SK-N-SH (cell line): ENCODE measurements at regions not wholly inside any gene's neighbourhood (a gene's known extent, or its start where the extent isn't known, plus 50 kb on each side); places are given as distances from the start of the nearest gene placed in this dataset.

ENCODE experiments used
- CTCF ChIA-PET: fragments of 300-600, 350-600 bp; formaldehyde crosslinking; extraction: SDS; loops from one replicate; lab custom pipeline; 2021; lab: Yijun Ruan, JAX
- POLR2A ChIA-PET: fragments of 350-600 bp; sonication (Branson Sonifier 250); formaldehyde crosslinking; extraction: SDS; loops from one replicate; lab custom pipeline; 2020; ENCODE audit warnings: antibody characterized with exemption, inconsistent platforms; lab: Yijun Ruan, JAX
- DNase-seq: peaks from one replicate; pipeline ENCODE4 v3.0.0; 2012
- H2AFZ ChIP-seq: fragments of 200-600 bp; sonication (generic); 2 replicates; pipeline ENCODE4 v1.8.1; 2016; ENCODE audit warnings: antibody characterized with exemption, mild to moderate bottlenecking, low read depth
- H3F3A ChIP-seq: fragments of 200-600 bp; sonication (generic); replicated peaks from 2 replicates; pipeline ENCODE3; 2016; ENCODE audit warnings: antibody characterized with exemption, mild to moderate bottlenecking; ENCODE audit not compliant: insufficient read depth
- H3K27ac ChIP-seq, 2 experiments: fragments of 200-500 bp in 1 of 2; fragments of 200-600 bp in 1 of 2; sonication (Bioruptor generic) in 1 of 2; sonication (generic), shearing (Covaris generic) in 1 of 2; 2 replicates each; pipeline versions ENCODE4 v1.5.1 to v1.6.1; 2014 to 2016; ENCODE audit warnings: low read depth in 2 of 2, inconsistent platforms in 1 of 2, low read length in 1 of 2, mild to moderate bottlenecking in 1 of 2, mixed read lengths in 1 of 2
- H3K27me3 ChIP-seq: fragments of 200-600 bp; sonication (generic), shearing (Covaris generic); 2 replicates; pipeline ENCODE4 v1.6.1; 2016; ENCODE audit warnings: mixed run types; ENCODE audit not compliant: insufficient read depth
- H3K36me3 ChIP-seq, 2 experiments: fragments of 200-500 bp in 1 of 2; fragments of 200-600 bp in 1 of 2; sonication (Bioruptor generic) in 1 of 2; sonication (generic) in 1 of 2; replicated peaks in 1 of 2; 2 replicates each; pipeline versions ENCODE3 to v1.5.1; 2014 to 2016; ENCODE audit warnings: low read length in 1 of 2, mild to moderate bottlenecking in 1 of 2; ENCODE audit not compliant: insufficient read depth in 2 of 2, control insufficient read depth in 1 of 2
- H3K4me1 ChIP-seq, 2 experiments: fragments of 200-500 bp in 1 of 2; fragments of 200-600 bp in 1 of 2; sonication (Bioruptor generic) in 1 of 2; sonication (generic), shearing (Covaris generic) in 1 of 2; 2 replicates each; pipeline versions ENCODE4 v1.5.1 to v1.6.1; 2014 to 2016; ENCODE audit warnings: low read depth in 1 of 2, low read length in 1 of 2, mixed run types in 1 of 2; ENCODE audit not compliant: insufficient read depth in 2 of 2, control insufficient read depth in 1 of 2
- H3K4me2 ChIP-seq: fragments of 200-600 bp; sonication (generic), shearing (Covaris generic); 2 replicates; pipeline ENCODE4 v1.6.1; 2017; ENCODE audit warnings: mixed run types
- H3K4me3 ChIP-seq, 2 experiments: fragments of 200-500 bp in 1 of 2; fragments of 200-600 bp in 1 of 2; sonication (Bioruptor generic) in 1 of 2; sonication (generic), shearing (Covaris generic) in 1 of 2; 2 replicates each; pipeline versions ENCODE4 v1.5.1 to v1.8.1; 2014 to 2016; ENCODE audit warnings: low read depth in 2 of 2, inconsistent platforms in 1 of 2, low read length in 1 of 2, mild to moderate bottlenecking in 1 of 2, mixed read lengths in 1 of 2, moderate library complexity in 1 of 2
- H3K79me2 ChIP-seq: fragments of 200-600 bp; sonication (generic); 2 replicates; pipeline ENCODE4 v1.8.1; 2017; ENCODE audit warnings: mild to moderate bottlenecking; ENCODE audit not compliant: insufficient read depth
- H3K9ac ChIP-seq: fragments of 200-600 bp; sonication (generic); 2 replicates; pipeline ENCODE4 v1.6.1; 2017; ENCODE audit warnings: mixed run types
- H3K9me2 ChIP-seq: fragments of 200-600 bp; sonication (generic); 2 replicates; pipeline ENCODE4 v1.6.1; 2017; ENCODE audit warnings: mixed run types
- H3K9me3 ChIP-seq: fragments of 200-600 bp; sonication (generic); 2 replicates; pipeline ENCODE4 v1.6.1; 2017; ENCODE audit warnings: mixed run types, mild to moderate bottlenecking, moderate library complexity
- H4K20me1 ChIP-seq: fragments of 200-600 bp; sonication (generic); 2 replicates; pipeline ENCODE4 v1.6.1; 2017; ENCODE audit warnings: mild to moderate bottlenecking, mixed run types; ENCODE audit not compliant: insufficient read depth
- EZH2phosphoT487 ChIP-seq: fragments of 200-600 bp; sonication (generic); IDR thresholded peaks from 2 replicates; pipeline ENCODE4 v1.6.1; 2017; ENCODE audit warnings: low read depth, mixed run types, mild to moderate bottlenecking, antibody characterized with exemption, moderate library complexity, borderline replicate concordance
- FOSL2 ChIP-seq: IDR thresholded peaks from 2 replicates; pipeline ENCODE4 v1.4.0; 2012; ENCODE audit warnings: low read depth, mild to moderate bottlenecking, moderate library complexity, borderline replicate concordance
- GABPA ChIP-seq: IDR thresholded peaks from 2 replicates; pipeline ENCODE4 v1.4.0; 2012; ENCODE audit warnings: low read depth, mild to moderate bottlenecking
- JUND ChIP-seq: IDR thresholded peaks from 2 replicates; pipeline ENCODE4 v1.4.0; 2012
- MXI1 ChIP-seq: IDR thresholded peaks from 2 replicates; pipeline ENCODE4 v1.6.1; 2012; ENCODE audit warnings: mild to moderate bottlenecking, low read depth, low read length, improper control_type of control experiment
- NFIC ChIP-seq: IDR thresholded peaks from 2 replicates; pipeline ENCODE4 v1.4.0; 2012; ENCODE audit warnings: borderline replicate concordance
- NRF1 ChIP-seq: IDR thresholded peaks from 2 replicates; pipeline ENCODE4 v1.6.1; 2012; ENCODE audit warnings: low read depth, mild to moderate bottlenecking, low read length
- POLR2AphosphoS5 ChIP-seq: IDR thresholded peaks from 2 replicates; pipeline ENCODE4 v1.6.1; 2012; ENCODE audit warnings: low read depth, low read length
- RAD21 ChIP-seq: IDR thresholded peaks from 2 replicates; pipeline ENCODE4 v1.6.1; 2012; ENCODE audit warnings: mild to moderate bottlenecking, low read length
- RFX5 ChIP-seq: IDR thresholded peaks from 2 replicates; pipeline ENCODE4 v1.6.1; 2012; ENCODE audit warnings: mild to moderate bottlenecking, improper control_type of control experiment, low read length
- SIN3A ChIP-seq: IDR thresholded peaks from 2 replicates; pipeline ENCODE4 v1.6.1; 2012; ENCODE audit warnings: low read depth, mild to moderate bottlenecking, low read length, moderate library complexity, borderline replicate concordance
- SMC3 ChIP-seq: IDR thresholded peaks from 2 replicates; pipeline ENCODE4 v1.6.1; 2012; ENCODE audit warnings: low read depth, low read length, improper control_type of control experiment
- TAF1 ChIP-seq: IDR thresholded peaks from 2 replicates; pipeline ENCODE4 v1.6.1; 2012; ENCODE audit warnings: low read depth, mild to moderate bottlenecking, low read length, moderate library complexity, borderline replicate concordance
- TEAD4 ChIP-seq: IDR thresholded peaks from 2 replicates; pipeline ENCODE4 v1.4.0; 2012; ENCODE audit warnings: mild to moderate bottlenecking, borderline replicate concordance; ENCODE audit not compliant: insufficient read depth
- YY1 ChIP-seq: IDR thresholded peaks from 2 replicates; pipeline ENCODE4 v1.4.0; 2012; ENCODE audit warnings: low read depth, mild to moderate bottlenecking
- WGBS: methylation state at CpG from one replicate; pipeline ENCODE4 v1.1.6; 2017; ENCODE audit warnings: low lambda C conversion rate; 5-methylcytosine and 5-hydroxymethylcytosine counted together
- TF ChIP-seq, protein P1 (sequence below): IDR thresholded peaks from 2 replicates; pipeline ENCODE4 v1.4.0; 2012; ENCODE audit warnings: low read depth
- TF ChIP-seq, protein P2 (sequence below): IDR thresholded peaks from 2 replicates; pipeline ENCODE4 v1.4.0; 2012; ENCODE audit warnings: low read depth, borderline replicate concordance
- TF ChIP-seq, protein P3 (sequence below): fragments of 150-350 bp; IDR thresholded peaks from 2 replicates; pipeline ENCODE4 v1.6.1; 2016; ENCODE audit warnings: mild to moderate bottlenecking, low read depth, low read length
- TF ChIP-seq, protein P4 (sequence below): IDR thresholded peaks from 2 replicates; pipeline ENCODE4; 2012
- TF ChIP-seq, protein P5 (sequence below): IDR thresholded peaks from 2 replicates; pipeline ENCODE4 v1.4.0; 2012; ENCODE audit warnings: low read depth, borderline replicate concordance

DNA sequence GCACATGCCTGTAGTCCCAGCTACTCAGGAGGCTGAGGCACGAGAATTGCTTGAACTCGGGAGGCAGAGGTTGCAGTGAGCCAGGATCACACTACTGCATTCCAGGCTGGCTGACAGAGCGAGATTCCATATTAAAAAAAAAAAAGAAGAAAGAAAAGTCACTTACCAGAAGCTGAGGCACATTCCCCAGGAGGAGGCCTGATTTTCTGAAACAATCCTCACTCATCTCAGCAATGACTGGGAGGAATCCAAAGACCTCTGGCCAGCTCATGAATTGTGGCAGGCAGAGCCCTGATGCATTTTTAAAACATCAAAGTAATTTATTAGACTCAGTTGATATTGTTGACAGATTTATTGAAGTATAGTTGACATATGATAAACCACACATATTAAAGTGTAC is 206.3 kb downstream of the FOXO1 start:
- Histone ChIP-seq H3K4me2 (no peak overlapping the region), H3K9me3 (no peaks in the 10 kb centered on the region), H3K79me2 (no peaks in the 10 kb centered on the region), H4K20me1 (no peaks in the 10 kb centered on the region), H2AFZ (no peak overlapping the region), H3K4me1 (no peaks in the 10 kb centered on the region), H3K9ac (no peak overlapping the region), H3K4me3 (no peak overlapping the region), H3K27me3 (no peaks in the 10 kb centered on the region), H3K27ac (no peak overlapping the region), H3F3A (no peaks in the 10 kb centered on the region), H3K36me3 (no peaks in the 10 kb centered on the region), H3K9me2 (no peaks in the 10 kb centered on the region)
- POLR2A ChIA-PET = no interaction called here
- WGBS = 64% methylated on average over 3 of the region's 3 CpGs
- CTCF ChIA-PET = interaction anchor here (1.4 kb wide), 1 partner anchor 11 kb away, joined by 3 read pairs; no protein-coding TSS in a partner anchor
- TF ChIP-seq, protein P1, sequence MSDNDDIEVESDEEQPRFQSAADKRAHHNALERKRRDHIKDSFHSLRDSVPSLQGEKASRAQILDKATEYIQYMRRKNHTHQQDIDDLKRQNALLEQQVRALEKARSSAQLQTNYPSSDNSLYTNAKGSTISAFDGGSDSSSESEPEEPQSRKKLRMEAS = no peak
- TF ChIP-seq POLR2AphosphoS5 (no peak), RAD21 (no peak), SMC3 (no peak), TAF1 (no peak), EZH2phosphoT487 (no peak), SIN3A (no peak), JUND (no peak), GABPA (no peak), NRF1 (no peak), NFIC (no peak), MXI1 (no peak), YY1 (no peak), FOSL2 (no peak), TEAD4 (no peak), RFX5 (no peak)
- TF ChIP-seq, protein P2, sequence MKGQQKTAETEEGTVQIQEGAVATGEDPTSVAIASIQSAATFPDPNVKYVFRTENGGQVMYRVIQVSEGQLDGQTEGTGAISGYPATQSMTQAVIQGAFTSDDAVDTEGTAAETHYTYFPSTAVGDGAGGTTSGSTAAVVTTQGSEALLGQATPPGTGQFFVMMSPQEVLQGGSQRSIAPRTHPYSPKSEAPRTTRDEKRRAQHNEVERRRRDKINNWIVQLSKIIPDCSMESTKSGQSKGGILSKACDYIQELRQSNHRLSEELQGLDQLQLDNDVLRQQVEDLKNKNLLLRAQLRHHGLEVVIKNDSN = no peak
- TF ChIP-seq, protein P3, sequence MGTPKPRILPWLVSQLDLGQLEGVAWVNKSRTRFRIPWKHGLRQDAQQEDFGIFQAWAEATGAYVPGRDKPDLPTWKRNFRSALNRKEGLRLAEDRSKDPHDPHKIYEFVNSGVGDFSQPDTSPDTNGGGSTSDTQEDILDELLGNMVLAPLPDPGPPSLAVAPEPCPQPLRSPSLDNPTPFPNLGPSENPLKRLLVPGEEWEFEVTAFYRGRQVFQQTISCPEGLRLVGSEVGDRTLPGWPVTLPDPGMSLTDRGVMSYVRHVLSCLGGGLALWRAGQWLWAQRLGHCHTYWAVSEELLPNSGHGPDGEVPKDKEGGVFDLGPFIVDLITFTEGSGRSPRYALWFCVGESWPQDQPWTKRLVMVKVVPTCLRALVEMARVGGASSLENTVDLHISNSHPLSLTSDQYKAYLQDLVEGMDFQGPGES = no peak
- TF ChIP-seq, protein P4, sequence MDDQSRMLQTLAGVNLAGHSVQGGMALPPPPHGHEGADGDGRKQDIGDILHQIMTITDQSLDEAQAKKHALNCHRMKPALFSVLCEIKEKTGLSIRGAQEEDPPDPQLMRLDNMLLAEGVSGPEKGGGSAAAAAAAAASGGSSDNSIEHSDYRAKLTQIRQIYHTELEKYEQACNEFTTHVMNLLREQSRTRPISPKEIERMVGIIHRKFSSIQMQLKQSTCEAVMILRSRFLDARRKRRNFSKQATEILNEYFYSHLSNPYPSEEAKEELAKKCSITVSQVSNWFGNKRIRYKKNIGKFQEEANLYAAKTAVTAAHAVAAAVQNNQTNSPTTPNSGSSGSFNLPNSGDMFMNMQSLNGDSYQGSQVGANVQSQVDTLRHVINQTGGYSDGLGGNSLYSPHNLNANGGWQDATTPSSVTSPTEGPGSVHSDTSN = no peak
- TF ChIP-seq, protein P5, sequence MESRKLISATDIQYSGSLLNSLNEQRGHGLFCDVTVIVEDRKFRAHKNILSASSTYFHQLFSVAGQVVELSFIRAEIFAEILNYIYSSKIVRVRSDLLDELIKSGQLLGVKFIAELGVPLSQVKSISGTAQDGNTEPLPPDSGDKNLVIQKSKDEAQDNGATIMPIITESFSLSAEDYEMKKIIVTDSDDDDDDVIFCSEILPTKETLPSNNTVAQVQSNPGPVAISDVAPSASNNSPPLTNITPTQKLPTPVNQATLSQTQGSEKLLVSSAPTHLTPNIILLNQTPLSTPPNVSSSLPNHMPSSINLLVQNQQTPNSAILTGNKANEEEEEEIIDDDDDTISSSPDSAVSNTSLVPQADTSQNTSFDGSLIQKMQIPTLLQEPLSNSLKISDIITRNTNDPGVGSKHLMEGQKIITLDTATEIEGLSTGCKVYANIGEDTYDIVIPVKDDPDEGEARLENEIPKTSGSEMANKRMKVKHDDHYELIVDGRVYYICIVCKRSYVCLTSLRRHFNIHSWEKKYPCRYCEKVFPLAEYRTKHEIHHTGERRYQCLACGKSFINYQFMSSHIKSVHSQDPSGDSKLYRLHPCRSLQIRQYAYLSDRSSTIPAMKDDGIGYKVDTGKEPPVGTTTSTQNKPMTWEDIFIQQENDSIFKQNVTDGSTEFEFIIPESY = no peak
- no peak for DNase-seq
